Esophagus squamous epithelium (tissue), 4 donors: ENCODE measurements at regions not wholly inside any gene's neighbourhood (a gene's known extent, or its start where the extent isn't known, plus 50 kb on each side); places are given as distances from the start of the nearest gene placed in this dataset.

Experiments
- POLR2A ChIP-seq, 4 donors: fragments of 450-650 bp; IDR thresholded peaks; one replicate each; pipeline ENCODE4 v1.6.1; 2017; ENCODE audit warnings: antibody characterized with exemption in 4 of 4, mild to moderate bottlenecking in 4 of 4, moderate library complexity in 3 of 4
- TF ChIP-seq, protein P1 (sequence below), 6 experiments: fragments of 450-650 bp in 4 of 6; fragments of 200-600 bp in 2 of 6; sonication (generic) in 2 of 6; IDR thresholded peaks; one replicate each; pipeline ENCODE4 v1.5.1; 2016 to 2019; ENCODE audit warnings: antibody characterized with exemption in 6 of 6, mild to moderate bottlenecking in 4 of 6, moderate library complexity in 4 of 6

DNA sequence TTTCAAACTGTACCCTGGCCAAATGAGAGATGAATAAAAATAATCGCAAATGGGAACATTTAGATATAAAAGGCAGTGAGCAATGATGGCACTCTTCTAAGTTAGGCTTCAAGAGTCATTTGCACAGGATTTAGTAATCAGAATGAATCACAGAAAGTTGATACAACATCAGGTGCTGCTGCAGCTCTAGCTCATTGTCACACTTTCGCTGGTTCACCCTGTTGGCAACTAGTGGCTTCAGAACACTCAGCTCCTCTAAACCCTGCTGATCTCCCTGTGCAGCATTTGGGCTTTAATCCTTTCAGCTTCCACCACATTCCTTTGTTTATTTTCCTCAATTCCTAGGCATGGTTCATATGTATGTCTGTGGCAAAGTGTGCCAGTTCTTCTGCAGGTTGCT, 2071.2 kb upstream of the CDH6 start:
- TF ChIP-seq, protein P1, sequence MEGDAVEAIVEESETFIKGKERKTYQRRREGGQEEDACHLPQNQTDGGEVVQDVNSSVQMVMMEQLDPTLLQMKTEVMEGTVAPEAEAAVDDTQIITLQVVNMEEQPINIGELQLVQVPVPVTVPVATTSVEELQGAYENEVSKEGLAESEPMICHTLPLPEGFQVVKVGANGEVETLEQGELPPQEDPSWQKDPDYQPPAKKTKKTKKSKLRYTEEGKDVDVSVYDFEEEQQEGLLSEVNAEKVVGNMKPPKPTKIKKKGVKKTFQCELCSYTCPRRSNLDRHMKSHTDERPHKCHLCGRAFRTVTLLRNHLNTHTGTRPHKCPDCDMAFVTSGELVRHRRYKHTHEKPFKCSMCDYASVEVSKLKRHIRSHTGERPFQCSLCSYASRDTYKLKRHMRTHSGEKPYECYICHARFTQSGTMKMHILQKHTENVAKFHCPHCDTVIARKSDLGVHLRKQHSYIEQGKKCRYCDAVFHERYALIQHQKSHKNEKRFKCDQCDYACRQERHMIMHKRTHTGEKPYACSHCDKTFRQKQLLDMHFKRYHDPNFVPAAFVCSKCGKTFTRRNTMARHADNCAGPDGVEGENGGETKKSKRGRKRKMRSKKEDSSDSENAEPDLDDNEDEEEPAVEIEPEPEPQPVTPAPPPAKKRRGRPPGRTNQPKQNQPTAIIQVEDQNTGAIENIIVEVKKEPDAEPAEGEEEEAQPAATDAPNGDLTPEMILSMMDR (IDR thresholded peaks at IDR 0.05) = no peak
- TF ChIP-seq POLR2A (IDR thresholded peaks at IDR 0.05) = no peak
